NCI-H187 (cell line): ENCODE measurements at regions not wholly inside any gene's neighbourhood (a gene's known extent, or its start where the extent isn't known, plus 50 kb on each side); places are given as distances from the start of the nearest gene placed in this dataset.

Experiments
- DNase-seq, 2 experiments: peaks; one replicate each; lab custom pipeline; 2025; lab: John Stamatoyannopoulos, UW

- peak; percentile 60 to 88 for DNase-seq
Measured at GRCh38 chr2:8525582-8526402, 156.1 kb upstream of the ID2 start.

GRCh38 chr2:8526403-8526696 is 155.5 kb upstream of the ID2 start:
- DNase-seq, result no peak

- DNase-seq, result no peak
Measured at GRCh38 chr2:8527031-8527430, 154.8 kb upstream of the ID2 start.

- no peak for DNase-seq
Measured at GRCh38 chr2:8527676-8528075, 154.2 kb upstream of the ID2 start.

- no peak for DNase-seq
Measured at GRCh38 chr2:8528863-8529262, 153.0 kb upstream of the ID2 start.

GRCh38 chr2:8529706-8530277 is 152.1 kb upstream of the ID2 start:
- DNase-seq, result no peak

GRCh38 chr2:8531481-8531880 is 150.4 kb upstream of the ID2 start:
- DNase-seq, result no peak

- DNase-seq, result no peak
Measured at GRCh38 chr2:8532438-8532837, 149.4 kb upstream of the ID2 start.

- no peak for DNase-seq
Measured at GRCh38 chr2:8533923-8534322, 147.9 kb upstream of the ID2 start.

- no peak for DNase-seq
Measured at GRCh38 chr2:8534386-8534728, 147.5 kb upstream of the ID2 start.

GRCh38 chr2:8534729-8535468 is 147.0 kb upstream of the ID2 start:
- DNase-seq, result no peak

GRCh38 chr2:8535469-8535795 is 146.4 kb upstream of the ID2 start:
- no peak for DNase-seq

- DNase-seq, result no peak
Measured at GRCh38 chr2:8535821-8536685, 145.8 kb upstream of the ID2 start.

- DNase-seq, result no peak
Measured at GRCh38 chr2:8536686-8537561, 144.9 kb upstream of the ID2 start.

GRCh38 chr2:8537562-8538155 is 144.2 kb upstream of the ID2 start:
- no peak for DNase-seq

- DNase-seq, result no peak
Measured at GRCh38 chr2:8538531-8538930, 143.3 kb upstream of the ID2 start.

GRCh38 chr2:8538931-8539621 is 142.8 kb upstream of the ID2 start:
- DNase-seq, result no peak

- no peak for DNase-seq
Measured at GRCh38 chr2:8539743-8540551, 141.9 kb upstream of the ID2 start.

GRCh38 chr2:8540552-8541055 is 141.3 kb upstream of the ID2 start:
- DNase-seq, result no peak

GRCh38 chr2:8541223-8541622 is 140.6 kb upstream of the ID2 start:
- DNase-seq, result no peak
